ENCODE measurements at regions not wholly inside any gene's neighbourhood (a gene's known extent, or its start where the extent isn't known, plus 50 kb on each side); places are given as distances from the start of the nearest gene placed in this dataset.

DNA sequence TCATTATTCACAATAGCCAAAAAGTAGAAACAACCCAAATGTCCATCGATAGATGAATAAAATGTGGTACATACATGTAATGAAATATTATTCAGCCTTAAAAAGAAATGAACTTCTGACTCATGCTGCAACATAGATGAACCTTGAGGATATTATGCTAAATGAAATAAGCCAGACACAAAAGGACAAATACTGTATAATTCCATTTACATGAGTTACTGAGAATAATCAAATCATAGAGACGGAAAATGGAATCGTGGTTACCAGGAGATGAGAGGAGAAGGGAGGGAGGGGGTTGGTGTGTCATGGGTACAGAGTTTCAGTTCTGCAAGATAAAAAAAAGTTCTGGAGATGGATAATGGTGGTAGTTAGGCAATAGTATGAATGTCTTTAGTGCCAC, 184.1 kb downstream of the PSMG1 start:
- no peak for TF ChIP-seq POLR2AphosphoS5 (IDR thresholded peaks at IDR 0.05)
- no peak for TF ChIP-seq EP300 (IDR thresholded peaks at IDR 0.05)

All from upper lobe of left lung (tissue), 4 donors.